ENCODE measurements at regions not wholly inside any gene's neighbourhood (a gene's known extent, or its start where the extent isn't known, plus 50 kb on each side); places are given as distances from the start of the nearest gene placed in this dataset.

GRCh38 chr15:29968099-29968894, 114.5 kb upstream of the GOLGA8J start:
- H3K9me3 ChIP-seq (ENCODE audit: low read depth) = no peaks in the 10 kb centered on the region
- H3K4me2 ChIP-seq = peak overlapping the region; percentile 90
- no peak overlapping the region for H2AFZ ChIP-seq
- H3K79me2 ChIP-seq = no peaks in the 10 kb centered on the region
- H3K4me1 ChIP-seq (ENCODE audit: insufficient read depth) = no peaks in the 10 kb centered on the region
- 8% methylated on average over 41 of the region's 91 CpGs for WGBS (ENCODE audit: low lambda C conversion rate, missing lambda C conversion rate)
- peaks cover 37% of the 10 kb centered on the region for H3K27me3 ChIP-seq
- TF ChIP-seq EZH2phosphoT487 (IDR thresholded peaks at IDR 0.05; ENCODE audit: low read depth, severe bottlenecking, unreplicated experiment) (no peak), EZH2 (IDR thresholded peaks at IDR 0.05; ENCODE audit: borderline replicate concordance) (peak; percentile 89), CTCF (IDR thresholded peaks at IDR 0.05; ENCODE audit: poor library complexity) (no peak)
- H4K20me1 ChIP-seq (ENCODE audit: insufficient read depth, poor library complexity, severe bottlenecking) = no peaks in the 10 kb centered on the region
- no peak overlapping the region for H3K27ac ChIP-seq
- H3K4me3 ChIP-seq = peak overlapping the region; percentile 14
- H3K36me3 ChIP-seq (replicated peaks; ENCODE audit: insufficient read depth, low read depth) = no peaks in the 10 kb centered on the region
- H3K9me2 ChIP-seq (replicated peaks; ENCODE audit: insufficient read depth) = no peaks in the 10 kb centered on the region
- peak; percentile 14 for DNase-seq (ENCODE audit: low spot score)

GRCh38 chr15:29962407-29962806, 120.3 kb upstream of the GOLGA8J start:
- Histone ChIP-seq H3K79me2 (no peaks in the 10 kb centered on the region), H3K9me3 (ENCODE audit: low read depth) (no peaks in the 10 kb centered on the region), H2AFZ (no peak overlapping the region), H3K9me2 (replicated peaks; ENCODE audit: insufficient read depth) (no peaks in the 10 kb centered on the region), H3K4me1 (ENCODE audit: insufficient read depth) (no peaks in the 10 kb centered on the region), H3K4me2 (no peak overlapping the region), H3K27me3 (peaks cover 25% of the 10 kb centered on the region), H3K27ac (no peak overlapping the region), H3K36me3 (replicated peaks; ENCODE audit: insufficient read depth, low read depth) (no peaks in the 10 kb centered on the region), H3K4me3 (no peak overlapping the region), H4K20me1 (ENCODE audit: insufficient read depth, poor library complexity, severe bottlenecking) (no peaks in the 10 kb centered on the region)
- DNase-seq (ENCODE audit: low spot score) = no peak
- 76% methylated on average over 1 of the region's 1 CpG for WGBS (ENCODE audit: low lambda C conversion rate, missing lambda C conversion rate)
- TF ChIP-seq EZH2 (IDR thresholded peaks at IDR 0.05; ENCODE audit: borderline replicate concordance) = no peak
- no peak for TF ChIP-seq CTCF (IDR thresholded peaks at IDR 0.05; ENCODE audit: poor library complexity)

GRCh38 chr15:29959384-29960137, 123.2 kb upstream of the GOLGA8J start:
- H3K4me1 ChIP-seq (ENCODE audit: insufficient read depth) = no peaks in the 10 kb centered on the region
- no peak overlapping the region for H3K27ac ChIP-seq
- H3K9me2 ChIP-seq (replicated peaks; ENCODE audit: insufficient read depth) = no peaks in the 10 kb centered on the region
- 81% methylated on average over 9 of the region's 9 CpGs for WGBS (ENCODE audit: low lambda C conversion rate, missing lambda C conversion rate)
- peaks cover 18% of the 10 kb centered on the region for H3K27me3 ChIP-seq
- H3K4me3 ChIP-seq = no peak overlapping the region
- H2AFZ ChIP-seq = no peak overlapping the region
- TF ChIP-seq EZH2phosphoT487 (IDR thresholded peaks at IDR 0.05; ENCODE audit: low read depth, severe bottlenecking, unreplicated experiment) (no peak), EZH2 (IDR thresholded peaks at IDR 0.05; ENCODE audit: borderline replicate concordance) (no peak), CTCF (IDR thresholded peaks at IDR 0.05; ENCODE audit: poor library complexity) (no peak)
- no peak for DNase-seq (ENCODE audit: low spot score)
- H4K20me1 ChIP-seq (ENCODE audit: insufficient read depth, poor library complexity, severe bottlenecking) = no peaks in the 10 kb centered on the region
- no peaks in the 10 kb centered on the region for H3K9me3 ChIP-seq (ENCODE audit: low read depth)
- H3K36me3 ChIP-seq (replicated peaks; ENCODE audit: insufficient read depth, low read depth) = no peaks in the 10 kb centered on the region
- H3K4me2 ChIP-seq = no peak overlapping the region
- no peaks in the 10 kb centered on the region for H3K79me2 ChIP-seq

Measured in hepatocyte (in vitro differentiated cells).